ENCODE measurements at regions not wholly inside any gene's neighbourhood (a gene's known extent, or its start where the extent isn't known, plus 50 kb on each side); places are given as distances from the start of the nearest gene placed in this dataset.

DNA sequence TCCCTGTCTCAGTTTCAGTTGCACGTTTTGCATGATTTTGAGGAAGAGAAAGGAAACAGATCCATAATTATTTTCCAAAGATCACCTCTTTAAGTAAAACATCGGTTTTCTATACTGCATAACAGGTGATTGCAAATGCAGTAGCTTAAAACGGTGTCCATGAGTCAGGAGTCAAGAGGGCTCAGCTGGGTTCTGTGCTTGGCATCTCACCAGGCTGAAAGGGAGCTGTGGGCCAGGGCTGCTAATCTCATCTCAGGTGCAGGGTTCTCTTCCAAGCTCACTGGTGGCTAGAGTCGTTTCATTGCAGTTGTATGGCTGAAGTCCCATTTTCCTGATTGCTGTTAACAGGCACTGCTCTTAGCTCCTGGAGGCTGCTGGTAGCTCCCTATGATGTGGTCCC is 57.0 kb upstream of the PRKCQ start:
- H3K9me3 Mint-ChIP-seq, result no peaks in the 10 kb centered on the region
- H3K4me3 Mint-ChIP-seq, result no peak overlapping the region
- H3K27ac Mint-ChIP-seq, result no peak overlapping the region
- H3K36me3 Mint-ChIP-seq (ENCODE audit: low read depth), result no peaks in the 10 kb centered on the region
- H3K27me3 Mint-ChIP-seq (ENCODE audit: low read depth), result peaks cover 7% of the 10 kb centered on the region
- H3K4me1 Mint-ChIP-seq (ENCODE audit: low read depth), result peaks cover 20% of the 10 kb centered on the region
- no peak for DNase-seq (ENCODE audit: low spot score)

DNA sequence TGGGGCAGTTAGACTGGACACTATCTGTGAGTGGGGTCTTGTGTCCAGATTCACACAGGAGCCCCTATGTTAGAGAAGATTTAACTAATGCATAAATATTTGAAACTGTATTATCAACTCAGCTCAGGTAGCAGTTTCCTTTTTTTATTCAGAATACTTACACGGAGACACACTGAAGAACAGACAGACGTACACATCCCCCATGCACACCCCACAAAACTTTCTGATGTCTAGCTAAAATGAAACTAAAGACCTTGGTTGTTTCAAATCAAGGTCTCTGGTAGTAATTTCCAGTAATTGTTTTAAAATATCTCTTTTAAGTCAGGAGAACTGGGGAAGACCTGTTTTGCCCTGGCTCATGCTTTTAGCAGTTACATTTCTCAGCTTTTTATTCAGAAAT is 55.7 kb upstream of the PRKCQ start:
- no peak for DNase-seq (ENCODE audit: low spot score)
- no peak overlapping the region for H3K27ac Mint-ChIP-seq
- H3K9me3 Mint-ChIP-seq, result no peaks in the 10 kb centered on the region
- peaks cover 20% of the 10 kb centered on the region for H3K4me1 Mint-ChIP-seq (ENCODE audit: low read depth)
- H3K36me3 Mint-ChIP-seq (ENCODE audit: low read depth), result no peaks in the 10 kb centered on the region
- peaks cover 7% of the 10 kb centered on the region for H3K27me3 Mint-ChIP-seq (ENCODE audit: low read depth)
- H3K4me3 Mint-ChIP-seq, result no peak overlapping the region

Data from T-helper 2 cell treated with Interferon-gamma antibody and Interleukin-4, amounts not matched to agents 5 μg/mL and 100 μg/mL, for 36 hours (primary cell).